ENCODE measurements at regions not wholly inside any gene's neighbourhood (a gene's known extent, or its start where the extent isn't known, plus 50 kb on each side); places are given as distances from the start of the nearest gene placed in this dataset.
"Not testable (repeated sequence)": the region's sequence is repeated elsewhere in the genome, so short reads cannot be mapped to it uniquely, and the experiment has no call there.

DNA sequence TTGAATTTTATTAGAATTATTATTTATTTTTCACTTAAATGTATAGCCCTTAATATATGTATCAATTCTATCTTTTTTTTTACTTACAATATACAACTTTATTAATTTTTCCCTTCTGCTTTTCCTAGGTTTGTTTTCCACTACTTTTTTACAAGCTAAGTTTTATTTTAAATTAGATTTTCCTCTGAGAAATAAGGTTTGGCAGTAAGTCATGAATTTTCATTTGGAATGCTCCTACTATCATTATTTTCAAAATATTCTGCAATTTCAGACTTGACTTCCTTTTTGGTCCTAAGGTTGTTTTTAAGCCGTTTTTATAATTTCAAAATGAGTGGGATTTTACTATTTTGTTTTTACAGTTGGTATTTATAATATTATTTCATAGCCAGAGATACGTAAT lies 222.8 kb upstream of the PIEZO2 start:
- no peak for DNase-seq

GRCh38 chr18:11369556-11369955 lies 220.2 kb upstream of the PIEZO2 start:
- DNase-seq: no peak

DNA sequence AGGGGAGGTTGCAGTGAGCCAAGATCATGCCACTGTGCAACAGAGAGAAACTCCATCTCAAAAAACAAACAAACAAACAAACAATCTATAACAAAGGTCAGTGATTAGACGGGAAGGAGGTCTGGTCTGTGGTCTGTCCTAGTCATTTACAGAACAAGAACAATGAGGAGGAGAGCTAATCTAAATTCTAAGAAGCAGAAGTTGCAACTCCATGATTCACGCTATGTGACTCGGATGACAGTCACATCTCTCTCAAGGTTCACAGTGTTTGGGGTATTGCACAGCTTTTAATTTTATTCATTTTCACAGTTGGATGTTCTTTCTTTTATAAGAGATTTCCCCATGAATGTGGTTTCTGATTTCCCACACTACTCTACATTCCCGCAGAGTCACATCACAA lies 218.7 kb upstream of the PIEZO2 start:
- DNase-seq: no peak

- DNase-seq: no peak
These were observed 218.0 kb upstream of the PIEZO2 start for GRCh38 chr18:11367351-11367750.

DNA sequence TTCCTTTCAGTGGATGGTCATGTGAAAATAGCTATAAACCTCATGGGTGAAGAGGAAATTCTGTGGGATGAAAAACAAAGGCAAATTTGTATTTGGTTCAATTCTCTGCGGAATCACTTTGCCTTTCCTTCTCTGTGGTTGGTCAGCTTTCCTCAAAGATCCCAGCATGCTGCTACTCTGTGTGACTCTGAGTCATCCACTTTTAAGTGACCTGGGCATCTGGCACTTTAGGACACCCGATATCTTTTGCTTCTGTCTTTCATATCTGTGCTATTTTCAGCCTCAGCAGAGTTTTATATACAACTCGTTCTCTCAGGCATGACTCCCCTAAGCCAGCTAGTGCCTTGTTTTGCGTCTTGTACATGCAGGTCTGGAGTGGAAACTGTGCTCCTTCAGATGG lies 217.0 kb upstream of the PIEZO2 start:
- no peak for DNase-seq

- no peak for DNase-seq
These were observed 213.5 kb upstream of the PIEZO2 start for GRCh38 chr18:11362856-11363255.

DNA sequence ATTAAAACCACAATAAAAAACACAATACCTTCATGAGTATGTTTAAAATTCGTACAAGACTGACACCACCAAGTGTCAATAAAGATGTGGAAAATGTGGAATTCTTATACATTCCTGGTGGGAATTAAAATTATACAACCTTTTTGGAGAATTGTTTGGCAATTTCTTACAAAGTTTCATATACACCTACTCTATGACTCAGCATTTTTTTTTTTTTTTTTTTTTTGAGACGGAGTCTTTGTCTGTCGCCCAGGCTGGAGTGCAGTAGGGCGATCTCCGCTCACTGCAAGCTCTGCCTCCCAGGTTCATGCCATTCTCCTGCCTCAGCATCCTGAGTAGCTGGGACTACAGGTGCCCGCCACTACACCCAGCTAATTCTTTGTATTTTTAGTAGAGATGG lies 212.5 kb upstream of the PIEZO2 start:
- DNase-seq: not testable (repeated sequence)

- no peak for DNase-seq
These were observed 208.3 kb upstream of the PIEZO2 start for GRCh38 chr18:11357678-11358077.

- not testable (repeated sequence) for DNase-seq
These were observed 195.2 kb upstream of the PIEZO2 start for GRCh38 chr18:11344576-11344975.

DNA sequence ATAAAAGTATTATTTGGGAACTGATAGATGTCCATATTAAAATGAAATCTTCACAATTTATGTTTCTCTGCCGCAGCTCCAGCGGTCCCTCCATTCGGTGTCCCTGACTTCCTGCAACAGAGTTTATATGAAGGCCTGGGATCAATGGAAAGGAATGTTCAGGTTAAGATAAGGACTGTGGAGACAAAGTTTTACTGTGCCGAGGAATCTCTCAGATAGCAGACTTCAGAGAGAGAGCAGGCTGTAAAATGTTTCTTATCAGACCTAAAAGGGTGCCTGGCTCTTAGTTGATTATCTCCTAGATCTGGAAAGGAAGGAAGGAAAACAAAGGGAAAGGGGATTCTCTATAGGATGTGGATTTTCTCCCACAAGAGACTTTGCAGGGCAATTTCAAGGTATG lies 193.7 kb upstream of the PIEZO2 start:
- DNase-seq: no peak

GRCh38 chr18:11342115-11342514 lies 192.7 kb upstream of the PIEZO2 start:
- not testable (repeated sequence) for DNase-seq

DNA sequence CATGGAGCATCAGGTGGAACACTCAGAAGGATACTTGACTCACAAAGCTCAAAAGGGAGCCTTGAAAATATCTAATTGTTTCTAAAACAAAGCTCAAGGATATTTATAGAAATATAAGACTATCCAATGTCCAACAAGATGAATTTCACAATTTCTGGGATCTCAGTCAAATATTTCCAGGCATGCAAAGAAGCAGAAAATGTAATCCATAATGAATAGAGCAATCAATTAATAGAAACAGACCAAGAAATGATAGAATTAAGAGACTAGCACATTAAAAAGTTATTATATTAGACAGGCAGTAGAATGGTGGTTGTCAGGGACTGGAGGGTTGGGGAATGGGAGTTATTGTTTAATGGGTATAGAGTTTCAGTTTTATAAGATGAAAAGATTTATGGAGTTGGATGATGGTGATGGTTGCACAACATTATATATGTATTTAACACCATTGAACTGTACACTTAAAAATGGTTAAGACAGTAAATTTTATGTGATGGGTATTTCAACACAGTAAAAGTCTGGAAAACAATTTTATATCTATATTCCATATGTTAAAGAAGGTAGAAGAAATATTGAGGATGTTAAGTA lies 189.9 kb upstream of the PIEZO2 start:
- no peak for DNase-seq

- no peak for DNase-seq
These were observed 186.9 kb upstream of the PIEZO2 start for GRCh38 chr18:11336241-11336640.

DNA sequence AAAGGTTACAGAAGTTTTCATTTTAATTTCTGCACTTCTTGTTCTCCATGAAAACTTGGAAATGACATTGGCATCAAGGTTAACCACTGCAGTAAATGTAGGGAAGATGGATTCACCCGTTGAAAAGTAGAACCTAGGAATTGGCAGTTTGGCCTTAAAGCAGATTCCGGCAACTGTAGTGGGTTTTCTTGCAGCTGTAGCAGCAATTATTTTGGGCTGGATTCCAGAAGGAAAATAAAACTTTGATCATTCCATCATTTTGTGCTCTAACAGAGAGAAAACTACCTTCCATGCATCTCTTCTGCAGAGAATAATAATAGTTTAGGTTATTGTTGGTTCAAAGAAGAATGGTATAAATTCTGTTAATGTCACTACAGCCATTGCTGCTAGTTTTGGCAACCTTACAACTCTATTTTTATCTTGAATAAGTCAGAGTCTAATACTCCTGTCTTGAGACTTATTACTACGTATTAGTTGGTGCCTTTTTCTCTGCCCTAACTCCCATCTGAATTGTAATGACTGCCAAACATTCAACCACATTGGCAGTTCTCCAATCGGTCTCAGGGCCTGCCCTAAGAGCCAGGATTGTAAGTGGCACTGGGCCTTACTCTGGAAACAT lies 178.1 kb upstream of the PIEZO2 start:
- peak; percentile 15 for DNase-seq

- DNase-seq: no peak
These were observed 175.8 kb upstream of the PIEZO2 start for GRCh38 chr18:11324956-11325882.

GRCh38 chr18:11324510-11324909 lies 175.1 kb upstream of the PIEZO2 start:
- no peak for DNase-seq

DNA sequence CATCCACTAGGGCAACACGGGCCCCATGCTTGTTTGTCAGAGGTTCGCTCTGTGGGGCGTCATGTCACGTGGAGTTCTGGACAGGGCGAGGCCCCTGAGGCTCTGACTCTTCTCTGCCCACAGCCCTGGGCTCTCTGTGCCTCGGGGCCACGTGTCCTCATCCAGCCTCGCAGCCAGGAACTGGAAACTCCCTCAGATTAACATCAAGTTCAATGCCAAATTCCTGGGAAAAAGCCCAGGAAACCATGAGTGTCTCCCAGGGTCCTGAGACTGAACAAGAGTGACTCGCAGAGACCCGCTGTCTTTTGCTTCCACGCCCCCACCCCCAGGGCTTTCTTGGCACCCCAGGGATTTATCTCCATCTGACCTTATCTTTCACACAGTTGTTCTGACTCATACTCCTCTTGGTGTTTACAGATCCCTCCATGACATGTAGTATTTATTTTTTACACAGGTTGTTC lies 174.0 kb upstream of the PIEZO2 start:
- no peak for DNase-seq

DNA sequence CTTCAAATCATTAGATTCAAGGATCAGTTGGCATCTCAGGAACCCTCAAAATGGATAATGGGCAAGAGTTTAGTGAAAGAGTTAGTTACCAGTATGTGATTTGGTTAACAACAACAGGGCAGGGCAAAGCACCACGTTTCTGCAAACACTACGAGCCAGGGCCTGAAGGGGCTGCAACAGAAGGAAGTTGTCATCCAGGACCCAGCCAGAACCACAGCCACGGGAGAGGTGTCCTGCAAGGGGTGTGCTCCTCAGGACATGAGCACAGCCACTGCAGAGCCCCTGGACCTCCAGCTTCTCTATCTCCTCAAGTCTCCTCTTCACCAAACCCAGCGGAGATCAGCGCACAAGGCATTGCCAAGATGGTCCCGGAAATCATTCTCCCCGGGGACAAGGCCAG lies 173.3 kb upstream of the PIEZO2 start:
- DNase-seq: no peak

- no peak for DNase-seq
These were observed 172.6 kb upstream of the PIEZO2 start for GRCh38 chr18:11322006-11322405.

GRCh38 chr18:11320986-11321385 lies 171.6 kb upstream of the PIEZO2 start:
- no peak for DNase-seq

DNA sequence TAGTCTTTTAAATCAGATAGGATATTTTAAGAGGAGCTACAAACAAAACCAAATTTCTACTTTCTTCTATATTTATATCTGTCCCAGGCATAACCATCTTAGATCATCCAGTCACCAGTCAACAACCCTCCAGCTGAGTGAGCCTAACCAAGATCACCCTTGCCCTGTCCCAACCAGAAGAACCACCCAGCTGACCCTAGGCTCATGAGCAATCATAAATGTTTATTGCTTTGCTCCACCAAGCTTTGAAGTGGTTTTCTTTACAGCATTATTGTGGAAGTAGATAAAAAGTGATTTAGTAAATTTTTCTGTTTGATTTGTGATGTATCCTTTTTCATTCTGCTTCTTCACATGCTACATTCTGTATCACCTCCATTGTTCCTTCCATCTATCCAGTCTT lies 167.2 kb upstream of the PIEZO2 start:
- no peak for DNase-seq

- DNase-seq: peak; percentile 75
These were observed 161.2 kb upstream of the PIEZO2 start for GRCh38 chr18:11310476-11311086.

DNA sequence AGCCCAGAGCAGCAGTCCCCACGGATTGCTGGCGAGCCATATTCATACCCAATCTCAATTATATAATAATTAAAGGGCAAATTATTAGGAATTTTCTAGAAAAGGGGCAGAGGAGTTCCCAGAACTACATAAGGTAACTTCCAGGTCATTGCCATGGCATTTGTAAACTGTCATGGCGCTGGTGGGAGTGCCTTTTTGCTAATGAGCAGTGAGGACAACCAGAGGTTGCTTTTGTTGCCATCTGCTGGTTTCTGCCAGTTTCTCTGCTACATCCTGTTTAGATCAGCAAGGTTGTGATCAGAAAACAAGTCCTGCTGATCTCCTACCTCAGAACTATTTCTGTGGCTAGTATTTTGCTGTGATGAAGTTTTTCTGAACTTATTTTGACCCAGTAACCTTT lies 159.8 kb upstream of the PIEZO2 start:
- peak; percentile 43 for DNase-seq

GRCh38 chr18:11308499-11308898 lies 159.1 kb upstream of the PIEZO2 start:
- no peak for DNase-seq
